A673 (cell line): ENCODE measurements at regions not wholly inside any gene's neighbourhood (a gene's known extent, or its start where the extent isn't known, plus 50 kb on each side); places are given as distances from the start of the nearest gene placed in this dataset.

Experiments
- BruUV-seq: library from RNA; stranded (reverse); fragments of 400-500 nt; replicated peaks from 2 replicates; lab custom pipeline; 2021; lab: Mats Ljungman, UMichigan
- CTCF ChIA-PET: fragments of 300-600 bp; sonication (Branson Sonifier 250); formaldehyde crosslinking; loops from one replicate; lab custom pipeline; 2022; ENCODE audit warnings: antibody characterized with exemption; lab: Charles Lee
- POLR2A ChIA-PET: fragments of 300-600 bp; sonication (Branson Sonifier 250); formaldehyde crosslinking; loops from one replicate; lab custom pipeline; 2022; ENCODE audit warnings: antibody characterized with exemption; ENCODE audit not compliant: low non-redundant PET; lab: Charles Lee
- DNase-seq: peaks from one replicate; pipeline ENCODE4 v3.0.0-alpha.2; 2015; ENCODE audit warnings: low spot score
- H3K27ac ChIP-seq: fragments of 200-600 bp; sonication (generic); 2 replicates; pipeline ENCODE4 v1.5.1; 2016; ENCODE audit warnings: mixed run types, low read depth, mild to moderate bottlenecking, mixed read lengths, antibody characterized with exemption, low read length; ENCODE audit not compliant: poor library complexity, severe bottlenecking
- H3K27me3 ChIP-seq: fragments of 200-600 bp; sonication (generic); replicated peaks from 2 replicates; pipeline ENCODE4 v1.6.1; 2017; ENCODE audit warnings: mixed run types, low read depth, mild to moderate bottlenecking, mixed read lengths, antibody characterized with exemption, low read length; ENCODE audit not compliant: insufficient read depth, poor library complexity
- H3K36me3 ChIP-seq: fragments of 200-600 bp; sonication (generic); 2 replicates; pipeline ENCODE4 v1.6.1; 2016; ENCODE audit warnings: mixed run types, mild to moderate bottlenecking, mixed read lengths, antibody characterized with exemption, low read length; ENCODE audit not compliant: insufficient read depth, poor library complexity, severe bottlenecking
- H3K4me1 ChIP-seq: fragments of 200-600 bp; sonication (generic); 2 replicates; pipeline ENCODE4 v1.6.1; 2017; ENCODE audit warnings: mixed run types, mild to moderate bottlenecking, mixed read lengths, antibody characterized with exemption, low read length; ENCODE audit not compliant: insufficient read depth, poor library complexity, severe bottlenecking
- H3K4me3 ChIP-seq: fragments of 200-600 bp; sonication (generic); 2 replicates; pipeline ENCODE4 v1.5.1; 2016; ENCODE audit warnings: low read depth, mixed run types, mild to moderate bottlenecking, mixed read lengths, low read length; ENCODE audit not compliant: poor library complexity, severe bottlenecking
- H3K9me3 ChIP-seq: fragments of 200-600 bp; sonication (generic); 2 replicates; pipeline ENCODE4 v1.6.1; 2016; ENCODE audit warnings: mixed run types, low read depth, mild to moderate bottlenecking, mixed read lengths, antibody characterized with exemption, low read length; ENCODE audit not compliant: poor library complexity, severe bottlenecking
- CTCF ChIP-seq: fragments of 300-800, 200-600 bp; sonication (generic); conservative IDR thresholded peaks from 2 replicates; pipeline ENCODE4 v1.5.1; 2017; ENCODE audit warnings: low read depth, mild to moderate bottlenecking, antibody characterized with exemption, low read length, moderate library complexity, mixed read lengths
- EZH2 ChIP-seq: fragments of 200-600 bp; sonication (generic); IDR thresholded peaks from 2 replicates; pipeline ENCODE4 v1.6.1; 2017; ENCODE audit warnings: borderline replicate concordance, low read depth, mild to moderate bottlenecking, mixed read lengths, antibody characterized with exemption, low read length; ENCODE audit not compliant: poor library complexity, severe bottlenecking
- intact Hi-C: fragments of 100-400 bp; cut with micrococcal nuclease; formaldehyde crosslinking; loops from one replicate; pipeline ENCODE4 v1.10.0; 2022; ENCODE audit not compliant: unreplicated experiment

GRCh38 chr5:164097749-164098148 lies 592.3 kb downstream of the MAT2B start:
- TF ChIP-seq CTCF, result no peak
- TF ChIP-seq EZH2, result no peak
- Histone ChIP-seq H3K9me3 (no peaks in the 10 kb centered on the region), H3K4me1 (no peaks in the 10 kb centered on the region), H3K4me3 (no peak overlapping the region), H3K27ac (no peak overlapping the region), H3K36me3 (no peaks in the 10 kb centered on the region), H3K27me3 (no peaks in the 10 kb centered on the region)
- POLR2A ChIA-PET, result no interaction called here
- intact Hi-C loops, result no loop called here
- no TSS peak for BruUV-seq
- CTCF ChIA-PET, result no interaction called here
- no peak for DNase-seq

GRCh38 chr5:164098531-164098930 lies 593.1 kb downstream of the MAT2B start:
- no TSS peak for BruUV-seq
- CTCF ChIA-PET, result no interaction called here
- H3K9me3 ChIP-seq, result no peaks in the 10 kb centered on the region
- H3K36me3 ChIP-seq, result no peaks in the 10 kb centered on the region
- H3K4me3 ChIP-seq, result no peak overlapping the region
- H3K27ac ChIP-seq, result no peak overlapping the region
- no peaks in the 10 kb centered on the region for H3K4me1 ChIP-seq
- DNase-seq, result no peak
- no peak for TF ChIP-seq CTCF
- TF ChIP-seq EZH2, result no peak
- POLR2A ChIA-PET, result no interaction called here
- H3K27me3 ChIP-seq, result no peaks in the 10 kb centered on the region
- intact Hi-C loops, result no loop called here

GRCh38 chr5:164098979-164099378 lies 593.6 kb downstream of the MAT2B start:
- Histone ChIP-seq H3K4me3 (no peak overlapping the region), H3K4me1 (no peaks in the 10 kb centered on the region), H3K36me3 (no peaks in the 10 kb centered on the region), H3K27me3 (no peaks in the 10 kb centered on the region), H3K9me3 (no peaks in the 10 kb centered on the region), H3K27ac (no peak overlapping the region)
- no peak for DNase-seq
- POLR2A ChIA-PET, result no interaction called here
- intact Hi-C loops, result no loop called here
- CTCF ChIA-PET, result no interaction called here
- no peak for TF ChIP-seq EZH2
- no peak for TF ChIP-seq CTCF
- no TSS peak for BruUV-seq
